NCI-H82 (cell line): ENCODE measurements at regions not wholly inside any gene's neighbourhood (a gene's known extent, or its start where the extent isn't known, plus 50 kb on each side); places are given as distances from the start of the nearest gene placed in this dataset.
"Not testable (repeated sequence)": the region's sequence is repeated elsewhere in the genome, so short reads cannot be mapped to it uniquely, and the experiment has no call there.

Experiments used
- DNase-seq: peaks from one replicate; lab custom pipeline; 2025; lab: John Stamatoyannopoulos, UW

GRCh38 chr2:194954218-194954617 is 702.8 kb upstream of the SLC39A10 start:
- DNase-seq, result no peak

GRCh38 chr2:194946826-194947225 is 710.2 kb upstream of the SLC39A10 start:
- no peak for DNase-seq

- no peak for DNase-seq
Measured at GRCh38 chr2:194938066-194938465, 719.0 kb upstream of the SLC39A10 start.

DNA sequence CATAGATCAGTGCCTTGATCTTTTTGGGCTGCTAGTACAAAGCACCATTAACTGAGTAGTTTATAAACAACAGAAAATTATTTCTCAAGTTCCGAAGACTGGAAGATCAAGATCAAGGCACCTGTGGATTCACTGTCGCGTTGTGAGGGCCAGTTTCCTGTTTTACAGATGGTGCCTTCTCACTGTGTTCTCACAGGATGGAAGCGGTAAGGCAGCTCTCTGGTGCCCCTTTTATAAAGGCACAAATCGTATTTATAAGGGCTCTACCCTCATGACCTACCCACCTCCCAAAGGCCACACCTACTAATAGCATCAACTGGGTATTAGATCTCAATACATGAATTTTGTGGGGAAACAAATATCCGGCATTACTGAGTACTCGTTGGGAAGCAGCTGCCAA is 729.5 kb upstream of the SLC39A10 start:
- no peak for DNase-seq

DNA sequence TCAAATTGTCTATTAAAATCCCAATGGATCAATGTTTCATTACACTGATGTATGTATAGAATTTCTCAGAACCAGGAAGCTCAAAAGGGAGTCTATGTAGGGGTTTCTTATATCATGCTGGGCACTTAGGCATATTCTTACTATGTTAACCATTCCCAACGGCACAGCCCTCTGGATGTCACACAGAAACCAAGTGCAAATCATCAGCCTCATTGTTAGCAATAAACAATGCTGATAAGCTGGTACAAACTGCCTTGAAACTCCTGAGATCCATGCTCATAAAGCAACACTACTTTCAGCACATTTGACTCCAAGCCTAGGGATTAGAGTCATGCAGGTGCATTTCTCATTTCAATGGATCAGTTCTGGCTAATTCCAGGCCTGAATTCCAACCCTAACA is 730.2 kb upstream of the SLC39A10 start:
- DNase-seq, result peak; percentile 1

GRCh38 chr2:194925742-194926141 is 731.3 kb upstream of the SLC39A10 start:
- no peak for DNase-seq

DNA sequence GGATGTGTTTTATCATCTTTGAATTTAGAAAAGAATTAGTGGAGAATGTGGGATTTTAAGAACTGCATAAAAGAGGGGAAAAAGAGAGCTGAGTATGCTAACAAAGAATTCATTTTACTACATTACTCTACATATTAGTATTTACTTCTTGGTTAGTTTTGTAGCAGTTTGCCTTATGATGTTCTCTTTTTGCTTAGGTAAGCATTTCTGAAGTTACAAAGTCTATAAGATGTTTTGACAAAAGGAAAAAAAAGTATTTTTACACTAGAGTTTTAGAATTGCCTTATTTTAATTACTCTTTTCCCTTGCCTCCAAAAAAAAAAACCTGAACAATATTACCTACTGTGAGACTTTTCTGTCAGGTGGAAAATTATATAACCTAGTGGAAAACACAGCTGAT is 739.5 kb upstream of the SLC39A10 start:
- no peak for DNase-seq

DNA sequence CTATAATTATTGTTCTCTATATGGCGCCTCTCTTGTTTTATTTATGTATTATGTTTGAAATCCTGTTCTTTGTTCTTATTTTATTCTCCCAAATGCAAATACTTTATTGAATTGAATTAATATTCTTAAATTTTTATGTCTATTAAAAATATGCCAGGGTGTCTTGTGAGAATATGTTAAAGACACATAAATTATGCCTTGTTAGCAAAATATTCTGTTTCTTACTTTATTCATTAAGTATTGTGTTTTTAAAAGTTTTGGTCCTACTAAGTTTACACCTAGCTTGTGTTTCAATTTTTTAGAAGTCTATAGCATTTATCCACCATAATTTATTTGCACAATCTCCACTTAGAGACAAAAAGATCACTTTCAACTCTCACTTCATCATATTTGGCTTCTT is 741.5 kb upstream of the SLC39A10 start:
- no peak for DNase-seq

- no peak for DNase-seq
Measured at GRCh38 chr2:194907569-194907968, 749.5 kb upstream of the SLC39A10 start.

GRCh38 chr2:194896871-194897270 is 760.2 kb upstream of the SLC39A10 start:
- no peak for DNase-seq

DNA sequence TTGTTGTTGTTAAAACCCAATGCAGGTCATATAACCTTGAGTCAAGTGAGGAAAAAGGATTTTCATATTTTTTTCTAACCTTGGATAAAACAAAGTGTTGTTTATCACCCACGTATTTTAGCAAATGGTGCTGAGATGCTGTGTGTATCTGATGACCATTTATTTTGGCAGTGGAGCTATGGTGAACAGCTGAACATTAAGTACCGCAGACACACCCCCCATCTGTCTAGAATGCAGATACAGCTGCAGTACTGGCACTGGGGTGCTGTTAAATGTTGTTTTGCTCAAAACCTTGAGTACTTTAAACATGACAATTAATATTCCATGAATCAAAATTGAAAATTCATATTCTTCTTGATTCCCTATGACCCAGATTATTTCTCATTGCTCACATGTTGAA is 773.3 kb upstream of the SLC39A10 start:
- DNase-seq, result peak; percentile 18

- no peak for DNase-seq
Measured at GRCh38 chr2:194870974-194871535, 786.0 kb upstream of the SLC39A10 start.

- DNase-seq, result peak; percentile 67
Measured at GRCh38 chr2:194867328-194867727, 789.7 kb upstream of the SLC39A10 start.

GRCh38 chr2:194854941-194855340 is 802.1 kb upstream of the SLC39A10 start:
- DNase-seq, result no peak

DNA sequence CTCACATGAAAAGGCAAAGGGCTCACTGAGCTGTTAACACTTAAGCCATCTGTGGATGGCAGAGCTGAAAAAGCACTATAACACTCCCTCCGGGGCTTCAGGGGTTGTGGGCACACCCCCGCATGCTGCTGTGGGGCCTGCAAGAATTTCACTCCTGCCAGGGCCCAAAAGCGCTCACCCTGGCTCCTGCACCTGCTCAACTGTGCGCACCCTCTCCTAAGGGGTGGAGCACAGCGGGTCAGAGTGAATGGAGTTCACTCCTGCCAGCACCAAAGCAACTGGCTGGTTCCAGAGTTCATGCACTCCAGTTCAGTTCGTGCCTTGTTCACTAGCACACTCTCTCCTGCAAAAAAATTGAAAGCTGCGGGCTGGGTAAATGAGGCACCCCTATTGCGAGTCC is 814.2 kb upstream of the SLC39A10 start:
- DNase-seq, result no peak

- not testable (repeated sequence) for DNase-seq
Measured at GRCh38 chr2:194834371-194834770, 822.7 kb upstream of the SLC39A10 start.

- DNase-seq, result no peak
Measured at GRCh38 chr2:194826241-194826640, 830.8 kb upstream of the SLC39A10 start.

- DNase-seq, result no peak
Measured at GRCh38 chr2:194824450-194824849, 832.6 kb upstream of the SLC39A10 start.

GRCh38 chr2:194822657-194823056 is 834.4 kb upstream of the SLC39A10 start:
- no peak for DNase-seq

DNA sequence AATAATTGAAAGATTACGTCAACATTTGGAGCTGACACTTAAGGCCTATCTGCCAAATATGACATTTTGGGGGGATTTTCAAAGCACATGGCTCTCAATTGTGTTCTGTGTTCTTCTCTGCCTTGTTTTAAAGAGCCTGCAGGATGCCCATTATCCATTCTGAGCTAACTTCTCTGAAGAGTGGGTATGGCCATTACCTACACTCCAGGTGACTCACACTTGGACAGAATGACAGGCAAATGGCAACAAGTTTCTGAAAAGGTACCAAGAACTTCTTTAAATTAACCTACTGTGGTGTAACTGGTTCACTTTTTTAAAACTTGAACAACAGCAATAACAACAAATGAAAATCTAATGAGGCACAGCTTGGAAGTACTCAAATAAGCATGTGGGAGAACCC is 834.9 kb upstream of the SLC39A10 start:
- DNase-seq, result no peak

DNA sequence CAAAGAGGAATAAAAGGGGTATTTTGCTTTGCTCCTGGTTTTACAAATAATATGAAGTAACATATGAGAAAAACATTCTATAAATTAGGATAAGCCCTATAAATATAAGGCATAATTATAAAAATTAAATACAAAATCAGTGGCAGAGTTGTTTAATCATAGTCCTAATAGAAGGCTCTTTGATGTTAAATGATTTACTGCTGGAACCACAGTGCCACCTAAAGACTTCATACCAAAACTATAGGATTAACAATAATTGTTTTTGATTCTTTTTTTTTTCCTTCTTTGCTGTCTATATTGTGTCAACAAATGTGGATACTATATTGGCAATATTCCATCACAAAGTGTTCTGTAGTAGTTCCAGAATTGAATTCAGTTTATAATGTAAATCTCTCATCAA is 837.7 kb upstream of the SLC39A10 start:
- peak; percentile 45 for DNase-seq

GRCh38 chr2:194815475-194815874 is 841.6 kb upstream of the SLC39A10 start:
- no peak for DNase-seq

DNA sequence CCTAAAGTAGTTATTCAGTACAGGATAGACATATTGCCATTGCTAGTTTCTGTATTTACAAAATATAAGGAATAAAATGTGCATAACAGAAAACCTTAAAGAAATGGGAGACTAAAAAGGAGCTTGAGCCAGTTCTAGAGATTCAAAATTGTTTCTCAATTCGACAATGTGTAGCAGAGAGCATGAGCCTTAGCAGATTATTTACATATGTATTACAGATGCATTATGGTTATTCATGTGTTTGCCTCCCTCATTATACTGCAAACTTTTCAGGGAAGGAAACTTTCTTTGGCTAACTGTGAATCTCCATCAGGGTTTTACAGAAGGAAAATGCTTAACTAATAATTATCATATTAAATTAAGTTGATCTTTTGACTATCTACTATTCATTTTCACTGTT is 854.4 kb upstream of the SLC39A10 start:
- DNase-seq, result no peak

DNA sequence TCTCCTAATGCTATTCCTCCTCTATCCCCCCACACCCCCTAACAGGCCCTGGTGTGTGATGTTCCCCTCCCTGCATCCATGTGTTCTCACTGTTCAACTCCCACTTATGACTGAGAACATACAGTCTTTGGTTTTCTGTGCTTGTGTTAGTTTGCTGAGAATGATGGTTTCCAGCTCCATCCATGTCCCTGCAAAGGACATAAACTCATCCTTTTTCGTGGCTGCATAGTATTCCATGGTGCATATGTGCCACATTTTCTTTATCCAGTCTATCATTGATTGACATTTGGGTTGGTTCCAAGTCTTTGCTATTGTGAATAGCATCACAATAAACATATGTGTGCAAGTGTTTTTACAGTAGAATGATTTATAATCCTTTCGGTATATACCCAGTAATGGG is 870.0 kb upstream of the SLC39A10 start:
- not testable (repeated sequence) for DNase-seq

- DNase-seq, result not testable (repeated sequence)
Measured at GRCh38 chr2:194771394-194771793, 885.6 kb upstream of the SLC39A10 start.
